HepG2 (cell line): ENCODE measurements at regions not wholly inside any gene's neighbourhood (a gene's known extent, or its start where the extent isn't known, plus 50 kb on each side); places are given as distances from the start of the nearest gene placed in this dataset.

Source experiments
- ATAC-seq: fragments of 200-7000 bp; cut with Tn5 transposase; 3 replicates; pipeline ENCODE4 v1.9.1; 2020; ENCODE audit warnings: mild to moderate bottlenecking, moderate library complexity
- BruUV-seq: library from RNA; stranded (reverse); fragments of 400-500 nt; replicated peaks from 2 replicates; lab custom pipeline; 2021; lab: Mats Ljungman, UMichigan
- CTCF ChIA-PET: fragments of 300-600 bp; formaldehyde crosslinking; extraction: SDS; loops from one replicate; lab custom pipeline; 2021; ENCODE audit warnings: low total read pairs, inconsistent platforms, low intra/inter-chr PET ratio; lab: Yijun Ruan, JAX
- POLR2A ChIA-PET: fragments of 350-600 bp; sonication (Branson Sonifier 250); formaldehyde crosslinking; loops from one replicate; lab custom pipeline; 2020; ENCODE audit warnings: antibody characterized with exemption, inconsistent platforms; lab: Yijun Ruan, JAX
- DNase-seq: peaks from one replicate; pipeline ENCODE4 v3.0.0-alpha.2; 2015; ENCODE audit warnings: low spot score
- FAIRE-seq: peaks from 3 replicates; lab custom pipeline; 2011; peaks lifted over from hg19 to GRCh38; lab: Jason Lieb, UNC
- H2AFZ ChIP-seq: one replicate; pipeline ENCODE4 v1.6.1; 2011; ENCODE audit warnings: low read length, inconsistent platforms
- H3K27ac ChIP-seq: fragments of 300-600 bp; 3 replicates; pipeline ENCODE4 v1.8.0; 2011; ENCODE audit warnings: mixed run types, mild to moderate bottlenecking, mixed read lengths, low read length, inconsistent platforms; ENCODE audit not compliant: insufficient read depth; ENCODE audit errors: extremely low read length
- H3K27me3 ChIP-seq, 2 experiments: fragments of 200-600 bp in 1 of 2; 2 replicates in 1 of 2; 3 replicates in 1 of 2; pipeline versions ENCODE4 v1.6.0 to v1.8.0; 2011; ENCODE audit warnings: low read length in 2 of 2, mild to moderate bottlenecking in 2 of 2, moderate library complexity in 2 of 2, inconsistent platforms in 1 of 2; ENCODE audit not compliant: insufficient read depth in 2 of 2, control insufficient read depth in 1 of 2
- H3K36me3 ChIP-seq, 2 experiments: fragments of 200-600 bp in 1 of 2; replicated peaks in 1 of 2; 2 replicates in 1 of 2; 3 replicates in 1 of 2; pipeline versions ENCODE4 v1.5.1 to v1.8.0; 2011; ENCODE audit warnings: low read length in 2 of 2, inconsistent platforms in 1 of 2; ENCODE audit not compliant: insufficient read depth in 2 of 2, control insufficient read depth in 1 of 2
- H3K4me1 ChIP-seq: 2 replicates; pipeline ENCODE4 v1.5.1; 2012; ENCODE audit warnings: low read length, inconsistent platforms; ENCODE audit not compliant: insufficient read depth
- H3K4me2 ChIP-seq: 2 replicates; pipeline ENCODE4 v1.6.0; 2011; ENCODE audit warnings: low read depth, low read length, inconsistent platforms
- H3K4me3 ChIP-seq, 3 experiments: fragments of 200-600 bp in 1 of 3; sonication (generic), shearing (Covaris generic) in 1 of 3; replicated peaks in 1 of 3; 2 replicates each; pipeline ENCODE4 v1.5.1; 2011 to 2016; ENCODE audit warnings: low read length in 3 of 3, inconsistent platforms in 2 of 3, low read depth in 2 of 3, mild to moderate bottlenecking in 2 of 3, control low read depth in 1 of 3, mixed read lengths in 1 of 3; ENCODE audit not compliant: insufficient read depth in 1 of 3
- H3K79me2 ChIP-seq: one replicate; pipeline ENCODE4 v1.6.1; 2011; ENCODE audit warnings: low read length, inconsistent platforms; ENCODE audit not compliant: insufficient read depth
- H3K9ac ChIP-seq: 2 replicates; pipeline ENCODE4 v1.6.0; 2011; ENCODE audit warnings: mild to moderate bottlenecking, low read depth, low read length, inconsistent platforms; ENCODE audit not compliant: insufficient read depth
- H3K9me3 ChIP-seq: 2 replicates; pipeline ENCODE4 v1.5.1; 2012; ENCODE audit warnings: mild to moderate bottlenecking, low read length
- H4K20me1 ChIP-seq: 2 replicates; pipeline ENCODE4 v1.6.0; 2011; ENCODE audit warnings: inconsistent platforms, mild to moderate bottlenecking, low read length, moderate library complexity; ENCODE audit not compliant: insufficient read depth
- AGO1 ChIP-seq: fragments of 200-400 bp; formaldehyde crosslinking; IDR thresholded peaks from 2 replicates; pipeline ENCODE4 v1.6.1; 2017; ENCODE audit warnings: mild to moderate bottlenecking, low read depth, low read length, moderate library complexity; ENCODE audit not compliant: poor library complexity, severe bottlenecking
- CBX1 ChIP-seq: IDR thresholded peaks from one replicate; pipeline ENCODE4 v1.6.1; 2016; ENCODE audit warnings: antibody characterized with exemption, low read depth
- E2F1 ChIP-seq: sonication (generic); formaldehyde crosslinking; IDR thresholded peaks from 2 replicates; pipeline ENCODE4 v1.5.0; 2020; ENCODE audit warnings: missing genetic modification reagents
- EHMT2 ChIP-seq: fragments of 200-600 bp; sonication (generic); IDR thresholded peaks from 2 replicates; pipeline ENCODE4 v1.7.0; 2017; ENCODE audit warnings: antibody characterized with exemption, low read depth, low read length, borderline replicate concordance
- JUND ChIP-seq: sonication (generic); formaldehyde crosslinking; IDR thresholded peaks from 2 replicates; pipeline ENCODE4 v1.8.0; 2022; ENCODE audit warnings: mild to moderate bottlenecking, missing genetic modification reagents
- MTF2 ChIP-seq: sonication (generic); formaldehyde crosslinking; IDR thresholded peaks from 2 replicates; pipeline ENCODE4 v1.5.0; 2020; ENCODE audit warnings: missing genetic modification reagents, borderline replicate concordance
- NFE2 ChIP-seq: sonication (generic); formaldehyde crosslinking; IDR thresholded peaks from 2 replicates; pipeline ENCODE4 v1.4.0; 2020; ENCODE audit warnings: missing genetic modification reagents
- NR3C1 ChIP-seq: sonication (generic); formaldehyde crosslinking; IDR thresholded peaks from 2 replicates; pipeline ENCODE4 v1.4.0; 2020; ENCODE audit warnings: missing genetic modification reagents
- SNAPC5 ChIP-seq: sonication (generic); formaldehyde crosslinking; IDR thresholded peaks from 2 replicates; pipeline ENCODE4 v1.8.1; 2023; ENCODE audit warnings: mild to moderate bottlenecking, missing genetic modification reagents, borderline replicate concordance
- TBX2 ChIP-seq: sonication (generic); formaldehyde crosslinking; IDR thresholded peaks from 2 replicates; pipeline ENCODE4 v1.5.0; 2020; ENCODE audit warnings: missing genetic modification reagents, mild to moderate bottlenecking, borderline replicate concordance
- THYN1 ChIP-seq: sonication (generic); formaldehyde crosslinking; IDR thresholded peaks from 2 replicates; pipeline ENCODE4 v1.8.1; 2023; ENCODE audit warnings: low read depth, mild to moderate bottlenecking, moderate library complexity, missing genetic modification reagents, borderline replicate concordance
- ZC3H13 ChIP-seq: sonication (generic); formaldehyde crosslinking; IDR thresholded peaks from 2 replicates; pipeline ENCODE4 v1.8.1; 2023; ENCODE audit warnings: mild to moderate bottlenecking, missing genetic modification reagents, moderate library complexity
- ZNF180 ChIP-seq: sonication (generic); formaldehyde crosslinking; IDR thresholded peaks from 2 replicates; pipeline ENCODE4 v1.4.0; 2020; ENCODE audit warnings: low read depth, missing genetic modification reagents, borderline replicate concordance
- ZNF337 ChIP-seq: sonication (generic); formaldehyde crosslinking; IDR thresholded peaks from 2 replicates; pipeline ENCODE4 v1.5.1; 2020; ENCODE audit warnings: missing genetic modification reagents, low read depth, mild to moderate bottlenecking, borderline replicate concordance
- ZNF367 ChIP-seq: sonication (generic); formaldehyde crosslinking; IDR thresholded peaks from 2 replicates; pipeline ENCODE4 v1.4.0; 2020; ENCODE audit warnings: missing genetic modification reagents, borderline replicate concordance
- ZNF780A ChIP-seq: sonication (generic); formaldehyde crosslinking; IDR thresholded peaks from 2 replicates; pipeline ENCODE4 v1.8.0; 2022; ENCODE audit warnings: mild to moderate bottlenecking, missing genetic modification reagents, moderate library complexity
- WGBS: methylation state at CpG from one replicate; pipeline ENCODE4 v1.1.6; 2017; ENCODE audit warnings: low lambda C conversion rate; 5-methylcytosine and 5-hydroxymethylcytosine counted together
- in situ Hi-C: cut with HindIII; loops from 2 replicates; pipeline ENCODE4 v1.10.0; 2017; ENCODE audit warnings: low pct_unique_long_range_greater_than_20kb; ENCODE audit not compliant: extremely low pct_ligation_motif_present
- intact Hi-C: fragments of 100-400 bp; cut with micrococcal nuclease; formaldehyde crosslinking; loops from one replicate; pipeline ENCODE4 v1.10.0; 2022; ENCODE audit not compliant: unreplicated experiment

- no peak overlapping the region for H3K9ac ChIP-seq
- ChIA-PET POLR2A (interaction anchor here (0.9 kb wide), 1 partner anchor 9 kb away, joined by 3 read pairs; no protein-coding TSS in a partner anchor), CTCF (no interaction called here)
- H2AFZ ChIP-seq = no peak overlapping the region
- no peaks in the 10 kb centered on the region for H3K27me3 ChIP-seq
- 93% methylated on average over 1 of the region's 1 CpG for WGBS
- H3K9me3 ChIP-seq = peaks cover 10% of the 10 kb centered on the region; the same call in 1 of the 2 replicates
- no peak overlapping the region for H3K27ac ChIP-seq
- in situ Hi-C loops = no loop called here
- H3K4me3 ChIP-seq = no peak overlapping the region
- no peak for ATAC-seq
- H3K79me2 ChIP-seq = no peaks in the 10 kb centered on the region
- no peaks in the 10 kb centered on the region for H3K36me3 ChIP-seq
- no TSS peak for BruUV-seq
- no peak for FAIRE-seq
- H3K4me1 ChIP-seq = peaks cover 35% of the 10 kb centered on the region
- no peak for DNase-seq
- no peak overlapping the region for H3K4me2 ChIP-seq
- no peak for TF ChIP-seq NFE2 (CRISPR knock-in tag)
- H4K20me1 ChIP-seq = no peaks in the 10 kb centered on the region; the same call in 1 of the 2 replicates
- intact Hi-C loops = no loop called here
Observed at GRCh38 chr3:194049394-194049793, 86.6 kb upstream of the HES1 start.

GRCh38 chr3:194050782-194051320, 85.1 kb upstream of the HES1 start:
- intact Hi-C loops = no loop called here
- no peak overlapping the region for H3K9ac ChIP-seq

More at GRCh38 chr3:194050782-194051320, 85.1 kb upstream of the HES1 start:
- H3K4me2 ChIP-seq = no peak overlapping the region
- no peak for ATAC-seq
- peaks cover 10% of the 10 kb centered on the region; the same call in 1 of the 2 replicates for H3K9me3 ChIP-seq
- ChIA-PET POLR2A (no interaction called here), CTCF (no interaction called here)
- BruUV-seq = no TSS peak
- H3K36me3 ChIP-seq = no peaks in the 10 kb centered on the region
- no peak overlapping the region for H3K27ac ChIP-seq
- WGBS = 86% methylated on average over 1 of the region's 1 CpG
- no peak for DNase-seq
- in situ Hi-C loops = no loop called here
- TF ChIP-seq SNAPC5 (CRISPR knock-in tag) = no peak
- no peak for TF ChIP-seq ZNF780A (CRISPR knock-in tag)
- TF ChIP-seq TBX2 (CRISPR knock-in tag) = no peak
- no peak for TF ChIP-seq ZNF337 (CRISPR knock-in tag)
- TF ChIP-seq MTF2 (CRISPR knock-in tag) = no peak
- TF ChIP-seq E2F1 (CRISPR knock-in tag) = no peak
- no peak for TF ChIP-seq THYN1 (CRISPR knock-in tag)
- TF ChIP-seq NR3C1 (CRISPR knock-in tag) = no peak
- TF ChIP-seq ZNF180 (CRISPR knock-in tag) = no peak
- no peak for TF ChIP-seq CBX1
- TF ChIP-seq AGO1 = no peak
- TF ChIP-seq ZC3H13 = no peak
- TF ChIP-seq ZNF367 (CRISPR knock-in tag) = no peak
- TF ChIP-seq EHMT2 = no peak
- no peak for TF ChIP-seq JUND (CRISPR knock-in tag)
- H4K20me1 ChIP-seq = no peaks in the 10 kb centered on the region
- no peaks in the 10 kb centered on the region for H3K79me2 ChIP-seq
- peaks cover 35% of the 10 kb centered on the region for H3K4me1 ChIP-seq
- no peak overlapping the region for H2AFZ ChIP-seq
- no peaks in the 10 kb centered on the region for H3K27me3 ChIP-seq
- H3K4me3 ChIP-seq = no peak overlapping the region
- no peak for FAIRE-seq
